OCI-LY1 (cell line): ENCODE measurements at regions not wholly inside any gene's neighbourhood (a gene's known extent, or its start where the extent isn't known, plus 50 kb on each side); places are given as distances from the start of the nearest gene placed in this dataset.

ENCODE experiments used
- H2AFZ ChIP-seq: fragments of 200-600 bp; sonication (generic), shearing (Covaris generic); 2 replicates; pipeline ENCODE4 v1.6.0; 2014; ENCODE audit warnings: antibody characterized with exemption, mild to moderate bottlenecking, low read length
- H3F3A ChIP-seq: fragments of 200-600 bp; sonication (generic), shearing (Covaris generic); 2 replicates; pipeline ENCODE4 v1.6.0; 2014; ENCODE audit warnings: mild to moderate bottlenecking, antibody characterized with exemption, low read length, moderate library complexity; ENCODE audit not compliant: insufficient read depth
- H3K27ac ChIP-seq: fragments of 200-600 bp; sonication (generic); 2 replicates; pipeline ENCODE4 v1.5.1; 2014; ENCODE audit warnings: low read length, mixed run types, mild to moderate bottlenecking, low read depth; ENCODE audit not compliant: poor library complexity, severe bottlenecking
- H3K27me3 ChIP-seq: fragments of 200-600 bp; sonication (generic); 2 replicates; pipeline ENCODE4 v1.6.0; 2014; ENCODE audit warnings: antibody characterized with exemption, mild to moderate bottlenecking, low read length, moderate library complexity; ENCODE audit not compliant: insufficient read depth
- H3K36me3 ChIP-seq: fragments of 200-600 bp; sonication (generic); 2 replicates; pipeline ENCODE4 v1.6.1; 2014; ENCODE audit warnings: mild to moderate bottlenecking, antibody characterized with exemption, low read length, moderate library complexity, mixed read lengths; ENCODE audit not compliant: insufficient read depth
- H3K4me1 ChIP-seq: fragments of 200-600 bp; sonication (generic); 2 replicates; pipeline ENCODE4 v1.5.1; 2014; ENCODE audit warnings: mild to moderate bottlenecking, low read length, moderate library complexity; ENCODE audit not compliant: insufficient read depth, severe bottlenecking
- H3K4me2 ChIP-seq: fragments of 200-600 bp; sonication (generic), shearing (Covaris generic); 2 replicates; pipeline ENCODE4 v1.6.1; 2014; ENCODE audit warnings: low read length
- H3K4me3 ChIP-seq: fragments of 200-600 bp; sonication (generic); 2 replicates; pipeline ENCODE4 v1.5.1; 2014; ENCODE audit warnings: low read length, low read depth, mild to moderate bottlenecking, mixed read lengths; ENCODE audit not compliant: poor library complexity, severe bottlenecking
- H3K79me2 ChIP-seq: fragments of 200-600 bp; shearing (Covaris generic); 2 replicates; pipeline ENCODE4 v1.6.1; 2016; ENCODE audit warnings: mixed run types, low read length, mixed read lengths; ENCODE audit not compliant: insufficient read depth
- H3K9ac ChIP-seq: fragments of 200-600 bp; sonication (generic), shearing (Covaris generic); 2 replicates; pipeline ENCODE4 v1.6.1; 2014; ENCODE audit warnings: mild to moderate bottlenecking, low read length, mixed read lengths
- H3K9me2 ChIP-seq: fragments of 200-600 bp; sonication (generic), shearing (Covaris generic); 2 replicates; pipeline ENCODE4 v1.6.1; 2014; ENCODE audit warnings: low read depth, mild to moderate bottlenecking, low read length, mixed read lengths
- H3K9me3 ChIP-seq: fragments of 200-600 bp; shearing (Covaris generic); 2 replicates; pipeline ENCODE4 v1.6.1; 2014; ENCODE audit warnings: low read length, mixed read lengths
- H4K20me1 ChIP-seq: fragments of 200-600 bp; sonication (generic), shearing (Covaris generic); 2 replicates; pipeline ENCODE4 v1.6.0; 2016; ENCODE audit warnings: mild to moderate bottlenecking, low read length; ENCODE audit not compliant: insufficient read depth
- CTCF ChIP-seq: fragments of 200-600 bp; sonication (generic), shearing (Covaris generic); IDR thresholded peaks from 2 replicates; pipeline ENCODE4 v1.5.1; 2017; ENCODE audit warnings: mild to moderate bottlenecking, antibody characterized with exemption, low read length, moderate library complexity, mixed read lengths
- EZH2 ChIP-seq: fragments of 200-600 bp; sonication (generic), shearing (Covaris generic); IDR thresholded peaks from 2 replicates; pipeline ENCODE4 v1.8.0; 2017; ENCODE audit warnings: borderline replicate concordance, mixed run types, mild to moderate bottlenecking, antibody characterized with exemption, low read length, moderate library complexity, mixed read lengths

GRCh38 chr7:12968836-12969422 is 281.5 kb downstream of the ARL4A start:
- H3K4me3 ChIP-seq = no peak overlapping the region
- H3K4me2 ChIP-seq = no peak overlapping the region
- H3K27ac ChIP-seq = no peak overlapping the region
- H3K9me3 ChIP-seq = no peaks in the 10 kb centered on the region
- H3K4me1 ChIP-seq = no peaks in the 10 kb centered on the region
- H3K9me2 ChIP-seq = no peaks in the 10 kb centered on the region
- H2AFZ ChIP-seq = no peak overlapping the region
- H3K9ac ChIP-seq = no peak overlapping the region
- no peaks in the 10 kb centered on the region for H3K36me3 ChIP-seq
- H3F3A ChIP-seq = no peaks in the 10 kb centered on the region
- no peaks in the 10 kb centered on the region for H3K79me2 ChIP-seq
- no peaks in the 10 kb centered on the region for H3K27me3 ChIP-seq
- TF ChIP-seq CTCF = no peak
- H4K20me1 ChIP-seq = no peaks in the 10 kb centered on the region

- H3K9me2 ChIP-seq = no peaks in the 10 kb centered on the region
- no peaks in the 10 kb centered on the region for H3K79me2 ChIP-seq
- no peak overlapping the region for H3K4me3 ChIP-seq
- no peak overlapping the region for H3K4me2 ChIP-seq
- no peaks in the 10 kb centered on the region for H3F3A ChIP-seq
- no peaks in the 10 kb centered on the region for H4K20me1 ChIP-seq
- no peak overlapping the region for H3K27ac ChIP-seq
- no peaks in the 10 kb centered on the region for H3K4me1 ChIP-seq
- TF ChIP-seq EZH2 (no peak), CTCF (no peak)
- no peaks in the 10 kb centered on the region for H3K27me3 ChIP-seq
- H3K9me3 ChIP-seq = no peaks in the 10 kb centered on the region
- no peak overlapping the region for H2AFZ ChIP-seq
- H3K36me3 ChIP-seq = no peaks in the 10 kb centered on the region
- no peak overlapping the region for H3K9ac ChIP-seq
Measured at GRCh38 chr7:12970626-12971025, 283.2 kb downstream of the ARL4A start.

GRCh38 chr7:12974451-12975166 is 287.2 kb downstream of the ARL4A start:
- H3K4me3 ChIP-seq = no peak overlapping the region
- no peaks in the 10 kb centered on the region for H3K9me3 ChIP-seq

More at GRCh38 chr7:12974451-12975166, 287.2 kb downstream of the ARL4A start:
- no peaks in the 10 kb centered on the region for H3F3A ChIP-seq
- H4K20me1 ChIP-seq = no peaks in the 10 kb centered on the region
- H3K79me2 ChIP-seq = no peaks in the 10 kb centered on the region
- H3K36me3 ChIP-seq = no peaks in the 10 kb centered on the region
- no peak overlapping the region for H3K27ac ChIP-seq
- H3K27me3 ChIP-seq = no peaks in the 10 kb centered on the region
- H3K9ac ChIP-seq = no peak overlapping the region
- no peak overlapping the region for H3K4me2 ChIP-seq
- H3K9me2 ChIP-seq = no peaks in the 10 kb centered on the region
- no peak overlapping the region for H2AFZ ChIP-seq
- TF ChIP-seq CTCF (no peak), EZH2 (no peak)
- no peaks in the 10 kb centered on the region for H3K4me1 ChIP-seq
